HL-60 (cell line): ENCODE measurements at regions not wholly inside any gene's neighbourhood (a gene's known extent, or its start where the extent isn't known, plus 50 kb on each side); places are given as distances from the start of the nearest gene placed in this dataset.

Experiments used
- DNase-seq, 2 experiments: peaks; one replicate each; pipeline ENCODE4 v3.0.0-alpha.2; 2010 to 2020; ENCODE audit warnings: low read depth in 1 of 2, low spot score in 1 of 2
- H3K27ac ChIP-seq: fragments of 250-450 bp; sonication (Bioruptor Pico); replicated peaks from 2 replicates; pipeline ENCODE4 v1.5.1; 2020; ENCODE audit warnings: mild to moderate bottlenecking, moderate library complexity
- H3K27me3 ChIP-seq: fragments of 250-450 bp; sonication (Bioruptor Pico); 2 replicates; pipeline ENCODE4 v1.5.1; 2021; ENCODE audit warnings: mild to moderate bottlenecking, moderate library complexity; ENCODE audit not compliant: insufficient read depth, poor library complexity, severe bottlenecking
- H3K4me3 ChIP-seq: replicated peaks from 2 replicates; pipeline ENCODE4 v1.5.1; 2011; ENCODE audit warnings: mild to moderate bottlenecking, control low read depth, low read length; ENCODE audit not compliant: insufficient read depth
- CTCF ChIP-seq: IDR thresholded peaks from one replicate; pipeline ENCODE4 v1.5.1; 2011; ENCODE audit warnings: low read length, control low read depth, inconsistent platforms; ENCODE audit not compliant: insufficient read depth
- GABPA ChIP-seq: IDR thresholded peaks from 2 replicates; pipeline ENCODE4 v1.6.1; 2012; ENCODE audit warnings: low read depth
- POLR2AphosphoS5 ChIP-seq: IDR thresholded peaks from 2 replicates; pipeline ENCODE4 v1.6.1; 2012; ENCODE audit warnings: low read depth
- REST ChIP-seq: IDR thresholded peaks from 2 replicates; pipeline ENCODE4 v1.6.1; 2012; ENCODE audit warnings: low read depth; ENCODE audit not compliant: insufficient replicate concordance
- SPI1 ChIP-seq: IDR thresholded peaks from 2 replicates; pipeline ENCODE4 v1.6.1; 2012; ENCODE audit warnings: low read depth, mild to moderate bottlenecking, borderline replicate concordance

- Histone ChIP-seq H3K4me3 (no peak overlapping the region), H3K27ac (no peak overlapping the region), H3K27me3 (no peaks in the 10 kb centered on the region)
- no peak for DNase-seq
- no peak for TF ChIP-seq CTCF
Measured at GRCh38 chr10:78199759-78200158, 166.1 kb downstream of the RPS24 start.

- no peaks in the 10 kb centered on the region for H3K27me3 ChIP-seq
- H3K27ac ChIP-seq: no peak overlapping the region
- no peak for DNase-seq
- H3K4me3 ChIP-seq: no peak overlapping the region
- TF ChIP-seq GABPA: no peak
- no peak for TF ChIP-seq POLR2AphosphoS5
- TF ChIP-seq REST: no peak
- no peak for TF ChIP-seq CTCF
- TF ChIP-seq SPI1: no peak
Measured at GRCh38 chr10:78200686-78201085, 167.0 kb downstream of the RPS24 start.

- TF ChIP-seq SPI1 (no peak), GABPA (no peak), POLR2AphosphoS5 (no peak), CTCF (no peak), REST (no peak)
- Histone ChIP-seq H3K27ac (no peak overlapping the region), H3K27me3 (no peaks in the 10 kb centered on the region), H3K4me3 (no peak overlapping the region)
- no peak for DNase-seq
Measured at GRCh38 chr10:78202386-78202785, 168.7 kb downstream of the RPS24 start.

GRCh38 chr10:78203915-78204818 is 170.5 kb downstream of the RPS24 start:
- no peak overlapping the region for H3K4me3 ChIP-seq
- H3K27me3 ChIP-seq: no peaks in the 10 kb centered on the region
- TF ChIP-seq SPI1 (no peak), REST (no peak), CTCF (no peak), GABPA (no peak), POLR2AphosphoS5 (no peak)
- no peak overlapping the region for H3K27ac ChIP-seq
- peak in 1 of 2 experiments; percentile 63 for DNase-seq
